GM18867 (cell line): ENCODE measurements at regions not wholly inside any gene's neighbourhood (a gene's known extent, or its start where the extent isn't known, plus 50 kb on each side); places are given as distances from the start of the nearest gene placed in this dataset.
"Not testable (repeated sequence)": the region's sequence is repeated elsewhere in the genome, so short reads cannot be mapped to it uniquely, and the experiment has no call there.

Experiments used
- ATAC-seq: cut with Tn5 transposase; IDR thresholded peaks from one replicate; pipeline ENCODE4 v1.9.1; 2021; ENCODE audit warnings: mild to moderate bottlenecking, moderate library complexity; ENCODE audit not compliant: unreplicated experiment

DNA sequence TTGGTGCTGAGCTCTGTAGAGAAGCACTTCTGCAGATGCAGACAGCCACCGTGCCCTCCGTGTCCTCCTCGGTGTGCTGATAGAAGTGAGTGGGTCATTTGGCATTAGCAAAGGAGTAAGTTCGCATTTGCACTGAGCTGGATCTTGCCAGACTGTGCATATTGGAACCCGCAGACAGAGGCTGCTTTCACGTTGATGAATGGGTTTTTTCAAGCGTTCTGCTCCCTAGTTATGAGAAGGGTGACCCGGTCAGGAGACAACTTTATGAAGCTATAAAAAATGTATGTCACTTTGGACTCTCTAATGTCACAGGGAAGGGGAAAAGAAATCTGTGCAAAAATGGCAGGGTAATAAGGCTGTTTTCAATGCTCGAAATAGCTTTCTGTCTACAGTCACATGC is 739.4 kb downstream of the MCTP2 start:
- ATAC-seq = no peak

DNA sequence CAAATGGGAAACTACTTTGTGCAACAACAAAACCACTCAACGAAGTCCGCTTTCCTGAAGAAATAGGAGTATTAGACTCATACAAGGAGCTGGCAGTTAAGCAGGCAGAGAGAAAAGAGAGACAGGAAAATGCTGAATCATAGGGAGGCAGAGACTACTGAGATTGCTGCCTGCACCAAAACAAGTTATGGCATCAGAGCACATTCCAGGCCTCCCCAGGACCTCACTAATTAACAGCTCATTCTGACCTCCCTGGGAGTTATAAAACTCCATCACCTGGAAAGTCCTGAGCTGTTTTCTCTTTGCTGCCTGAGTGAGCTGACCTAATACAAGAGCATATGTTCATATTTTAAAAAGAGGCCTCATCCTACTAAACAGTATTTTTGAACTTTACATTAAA is 741.0 kb downstream of the MCTP2 start:
- ATAC-seq = no peak

DNA sequence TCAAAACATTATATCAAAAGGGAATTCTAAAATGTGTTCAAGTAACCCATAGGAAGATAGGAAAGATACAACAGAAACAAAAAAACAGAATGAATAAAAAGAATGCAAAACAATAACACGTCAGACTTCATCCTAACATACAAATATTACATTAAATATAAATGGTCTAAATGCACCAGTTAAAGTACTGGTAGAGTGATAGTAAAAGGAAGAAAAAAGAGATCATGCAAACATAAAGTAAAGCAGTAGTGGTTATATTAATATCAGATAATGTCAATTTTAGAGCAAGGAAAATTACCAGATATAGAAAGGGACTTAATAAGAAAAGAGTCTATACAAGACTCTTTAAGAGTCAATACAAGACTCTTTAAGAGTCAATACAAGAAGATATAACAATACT is 755.7 kb downstream of the MCTP2 start:
- no peak for ATAC-seq

DNA sequence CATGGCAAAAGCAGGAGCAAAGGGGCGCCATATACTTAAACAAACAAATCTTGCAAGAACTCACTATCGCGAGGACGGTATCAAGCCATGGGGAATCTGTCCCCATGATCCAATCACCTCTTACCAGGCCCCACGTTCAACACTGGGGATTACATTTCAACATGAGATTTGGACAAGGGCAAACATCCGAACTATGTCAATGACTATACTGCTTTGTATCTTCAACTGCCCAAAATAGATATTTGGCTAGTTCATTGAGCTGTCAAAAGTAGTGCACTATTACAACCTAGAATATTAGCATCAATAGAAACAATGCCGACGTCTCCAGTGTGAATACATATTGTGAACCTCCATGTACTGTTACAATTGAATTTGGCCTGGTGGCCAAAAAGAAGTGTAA is 760.4 kb downstream of the MCTP2 start:
- no peak for ATAC-seq

DNA sequence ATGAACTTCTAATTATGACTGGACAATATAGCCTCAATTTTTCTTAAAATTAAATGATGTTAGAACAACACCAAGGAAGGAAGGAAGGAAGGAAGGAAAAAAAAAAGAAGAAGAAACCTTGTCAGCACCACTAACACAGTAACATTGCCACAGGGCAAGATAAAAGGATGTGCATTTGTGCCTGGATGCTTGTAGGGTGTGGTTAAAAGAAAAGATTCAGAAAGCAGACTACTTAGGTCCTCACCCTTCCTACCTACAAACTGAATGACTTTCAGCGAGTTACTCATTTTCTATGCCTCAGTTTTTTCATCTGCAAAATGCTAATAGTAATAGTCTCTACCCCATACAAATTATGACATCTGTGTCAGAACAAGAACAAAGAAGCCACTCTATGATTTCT is 778.3 kb downstream of the MCTP2 start:
- ATAC-seq = no peak

DNA sequence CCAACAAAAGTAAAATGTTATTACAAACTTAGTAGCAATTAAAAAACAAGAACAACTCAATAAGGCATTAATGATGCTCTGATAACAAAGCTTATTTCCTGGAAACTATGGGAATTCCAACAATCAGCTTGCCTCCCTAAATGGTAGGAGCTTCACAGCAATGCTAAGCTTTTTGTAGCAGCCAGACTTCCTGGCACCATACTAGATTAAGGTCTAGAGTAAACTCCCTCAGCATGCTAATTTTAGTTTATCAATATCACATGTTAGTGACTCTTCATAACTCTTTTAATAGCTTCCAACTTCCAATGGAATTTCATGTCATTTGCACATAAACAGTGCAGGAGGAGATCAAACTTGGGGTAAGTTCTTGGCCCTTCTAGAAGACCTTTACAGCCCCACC is 782.0 kb downstream of the MCTP2 start:
- ATAC-seq = no peak

DNA sequence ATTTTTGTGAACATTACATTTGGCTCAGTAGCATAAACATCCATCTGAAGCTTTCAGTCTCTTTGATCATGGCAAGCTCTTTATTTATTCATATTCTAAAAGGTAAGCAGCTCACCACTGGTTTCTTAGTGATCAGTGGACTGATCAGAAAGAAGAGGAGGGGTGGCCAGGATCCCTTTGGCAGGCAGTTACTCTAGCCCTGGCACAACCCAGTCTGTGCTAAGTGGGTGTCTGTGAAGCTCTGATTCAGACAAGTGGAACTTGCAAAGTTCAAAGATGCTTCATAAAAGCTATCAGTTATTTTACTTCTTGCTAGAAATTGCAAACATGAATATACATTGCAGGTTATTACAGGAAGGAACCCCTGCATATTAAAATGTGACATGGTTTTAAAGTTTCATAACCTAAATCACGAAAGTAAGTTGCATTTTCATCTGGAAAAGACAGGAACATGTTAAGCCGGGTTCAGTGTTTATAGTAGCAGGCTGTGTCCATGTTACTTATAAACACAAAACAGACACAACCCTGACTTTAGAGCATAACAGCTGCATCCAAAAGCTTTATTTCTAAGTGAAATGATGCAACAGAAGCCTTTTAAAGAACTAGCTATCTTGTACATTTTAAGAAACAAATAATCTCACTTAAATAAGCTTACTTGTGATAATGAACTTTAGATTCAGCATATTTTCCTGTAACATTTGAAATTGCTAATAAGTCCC is 785.3 kb downstream of the MCTP2 start:
- no peak for ATAC-seq

DNA sequence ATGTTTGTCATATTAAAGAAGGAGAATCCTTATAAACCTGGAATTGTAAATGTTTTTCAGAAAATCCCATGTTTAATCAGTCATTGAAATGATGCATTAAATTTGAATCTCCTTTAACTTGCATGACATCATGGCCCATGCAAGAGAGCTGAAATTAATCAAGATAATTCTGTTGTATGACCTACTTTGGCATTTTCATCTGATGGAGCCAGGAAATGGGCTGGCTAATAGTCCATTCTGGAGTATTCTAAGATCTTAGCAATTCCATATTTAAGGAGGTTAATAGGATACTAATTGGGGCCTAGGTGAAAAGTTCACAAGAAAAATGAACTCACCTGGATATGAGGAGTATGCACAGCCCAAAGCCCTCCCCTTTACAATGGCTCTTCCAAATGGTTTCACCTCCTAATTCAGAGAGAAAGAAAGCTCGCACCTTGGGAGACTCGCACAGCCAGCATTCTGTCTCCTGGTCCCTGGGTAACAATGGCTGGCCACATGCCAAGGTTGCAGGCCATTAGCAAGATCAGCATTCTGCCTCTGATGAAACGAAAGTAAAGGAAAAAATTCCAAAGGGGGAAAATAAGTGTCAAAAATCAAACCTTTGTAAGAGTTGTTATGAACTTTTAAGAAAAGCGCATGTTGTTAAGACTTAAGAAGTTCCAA is 786.4 kb downstream of the MCTP2 start:
- ATAC-seq = no peak

DNA sequence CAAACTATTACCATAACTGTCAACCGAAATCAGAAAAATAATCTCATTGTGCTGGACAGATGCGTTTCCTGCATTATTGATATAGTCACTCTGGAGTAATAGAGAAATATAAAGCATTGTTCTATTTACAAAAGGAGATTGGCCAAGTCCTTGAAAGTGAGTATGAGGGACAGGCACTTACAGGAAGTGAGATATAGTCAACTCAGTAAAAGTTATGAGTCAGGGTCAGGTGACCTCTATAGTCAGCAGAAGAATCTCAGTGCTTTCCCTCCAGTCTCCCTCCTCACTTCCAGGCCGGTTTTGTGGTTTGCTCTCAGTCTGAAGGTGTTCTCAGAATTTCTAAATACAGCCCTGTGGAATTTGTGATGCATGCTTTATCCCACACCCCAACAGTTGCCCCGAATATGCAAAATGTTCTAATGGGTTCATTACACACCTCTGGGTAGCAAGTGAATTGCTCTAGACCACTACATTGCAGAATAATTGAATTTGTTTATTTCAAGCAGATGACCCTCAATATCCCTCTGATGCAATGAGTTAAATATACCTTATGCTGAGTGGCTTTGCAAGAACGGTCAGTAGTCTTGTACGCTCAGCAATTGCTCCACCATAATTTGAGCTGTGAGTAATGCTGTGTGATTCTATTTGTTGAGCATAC is 787.7 kb downstream of the MCTP2 start:
- no peak for ATAC-seq

DNA sequence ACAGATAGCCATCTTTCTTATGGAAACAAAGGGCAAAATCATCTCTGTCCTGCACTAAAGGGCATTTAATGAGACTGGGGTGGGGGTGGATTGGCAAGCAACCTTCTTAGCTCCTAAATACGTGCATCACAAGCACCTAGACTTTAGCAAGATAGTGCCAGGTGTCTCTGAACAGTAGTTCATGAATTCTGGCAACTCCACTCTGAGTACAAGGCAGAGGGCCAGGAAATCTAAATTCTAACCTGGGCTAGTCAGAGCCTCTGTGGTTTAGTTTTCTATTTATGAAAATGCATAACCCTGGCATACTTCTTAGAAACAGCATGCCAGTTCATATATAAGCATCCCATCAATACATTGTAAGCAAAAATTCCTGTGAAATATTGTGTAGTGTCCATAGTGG is 788.5 kb downstream of the MCTP2 start:
- no peak for ATAC-seq

DNA sequence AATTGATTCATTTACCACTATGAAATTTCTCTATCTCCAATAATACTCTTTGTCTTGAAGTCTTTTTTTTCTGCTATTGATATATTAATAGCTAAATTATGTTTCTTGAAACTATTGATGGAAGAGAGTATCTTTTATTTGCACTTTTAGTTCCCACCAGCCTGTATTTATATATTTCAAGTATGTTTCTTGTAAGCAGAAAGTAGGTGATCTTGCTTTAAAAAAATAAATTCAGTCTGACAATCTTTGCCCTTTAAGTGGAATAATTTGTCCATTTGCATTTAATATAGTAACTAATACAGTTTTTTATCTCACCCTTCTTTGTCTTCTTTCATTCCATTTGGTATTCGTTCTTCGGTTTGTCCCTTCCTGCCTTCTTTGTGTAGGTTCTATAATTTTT is 790.5 kb downstream of the MCTP2 start:
- no peak for ATAC-seq

DNA sequence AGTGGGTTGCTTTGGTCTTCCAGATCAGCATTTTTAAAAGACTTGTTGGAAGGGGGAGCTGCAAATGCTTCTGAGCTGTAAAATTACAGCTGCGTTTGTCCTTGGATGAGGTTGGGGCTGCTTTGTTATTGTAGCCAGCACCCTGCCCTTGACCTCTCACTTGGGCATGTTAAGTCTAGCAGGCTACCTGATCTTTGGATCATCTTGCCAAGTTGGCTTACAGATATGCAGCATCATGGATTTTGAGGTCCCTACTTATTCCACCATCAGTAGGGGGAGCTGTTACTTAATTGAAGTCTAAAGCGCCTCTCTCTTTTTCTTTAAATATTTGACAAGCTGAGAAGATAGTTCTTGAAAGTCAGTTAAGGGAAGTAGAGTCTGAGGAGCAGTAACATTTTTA is 793.0 kb downstream of the MCTP2 start:
- ATAC-seq = no peak

DNA sequence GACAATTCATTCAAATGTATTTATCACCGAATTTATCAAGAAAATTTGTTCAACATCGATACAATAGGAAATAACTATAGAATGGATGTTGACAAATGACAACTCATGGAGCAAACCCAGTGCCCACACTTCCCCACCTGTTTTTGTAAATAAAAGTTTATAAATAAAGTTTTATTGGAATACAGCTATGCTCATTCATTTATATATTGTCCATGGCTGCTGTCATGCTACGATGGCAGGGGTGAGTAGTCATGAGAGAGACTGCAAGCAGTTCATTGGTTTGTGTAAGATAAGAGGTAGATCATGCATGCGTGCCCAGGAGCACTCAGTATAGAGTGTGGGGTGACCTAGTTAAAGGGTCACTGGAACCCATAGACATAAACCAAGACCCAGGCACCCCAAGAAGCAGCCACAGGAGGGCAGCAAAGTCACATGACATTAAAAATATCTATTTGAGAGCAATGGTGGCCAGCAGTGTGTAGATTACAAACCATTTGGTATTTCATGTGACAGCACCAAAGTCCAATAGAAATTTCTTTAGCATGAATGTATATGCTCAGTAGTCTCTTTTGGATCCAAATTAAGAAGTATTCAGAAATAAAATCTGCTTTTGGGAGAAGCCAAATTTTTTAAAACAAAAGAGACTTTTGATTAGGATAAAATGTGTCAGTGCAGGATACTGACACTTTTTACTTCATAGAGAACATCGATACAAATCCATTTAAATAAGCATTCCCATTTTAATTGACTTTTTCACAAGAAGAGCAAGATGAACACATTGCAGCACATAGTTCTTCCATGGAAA is 794.8 kb downstream of the MCTP2 start:
- no peak for ATAC-seq

DNA sequence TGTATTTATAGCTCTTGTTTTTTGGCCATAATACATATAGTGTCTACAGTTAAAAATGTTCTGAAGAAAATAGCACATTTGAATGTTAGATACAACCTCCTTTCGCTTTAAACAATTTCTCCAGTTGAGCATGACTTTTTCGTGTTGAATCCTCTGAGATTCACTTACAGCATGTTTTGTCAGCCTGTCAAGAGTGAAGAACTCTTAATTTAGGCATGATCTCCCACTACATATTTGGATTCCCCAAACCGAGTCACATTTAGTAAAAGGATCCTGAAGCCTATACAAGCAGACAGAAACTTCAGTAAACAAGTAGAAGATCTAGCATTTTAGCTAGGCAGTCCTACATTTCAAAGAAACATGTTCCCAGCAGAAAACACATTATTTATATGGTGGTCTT is 796.6 kb downstream of the MCTP2 start:
- ATAC-seq = no peak

DNA sequence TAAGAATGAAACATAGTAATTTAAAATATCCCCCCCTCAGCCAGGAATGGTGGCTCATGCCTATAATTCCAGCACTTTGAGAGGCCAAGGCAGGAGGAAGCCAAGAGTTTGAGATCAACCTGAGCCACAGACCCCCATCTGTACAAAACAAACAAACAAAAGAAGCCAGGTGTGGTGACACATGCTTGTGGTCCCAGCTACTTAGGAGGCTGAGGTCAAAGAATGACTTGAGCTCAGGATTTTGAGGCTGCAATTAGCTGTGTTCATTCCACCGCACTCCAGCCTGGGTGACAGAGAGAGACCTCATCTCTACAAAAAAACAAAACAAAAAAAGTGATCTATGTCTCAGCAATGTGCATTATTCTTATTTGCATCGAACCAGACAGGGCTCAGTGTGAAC is 800.8 kb downstream of the MCTP2 start:
- ATAC-seq = no peak

DNA sequence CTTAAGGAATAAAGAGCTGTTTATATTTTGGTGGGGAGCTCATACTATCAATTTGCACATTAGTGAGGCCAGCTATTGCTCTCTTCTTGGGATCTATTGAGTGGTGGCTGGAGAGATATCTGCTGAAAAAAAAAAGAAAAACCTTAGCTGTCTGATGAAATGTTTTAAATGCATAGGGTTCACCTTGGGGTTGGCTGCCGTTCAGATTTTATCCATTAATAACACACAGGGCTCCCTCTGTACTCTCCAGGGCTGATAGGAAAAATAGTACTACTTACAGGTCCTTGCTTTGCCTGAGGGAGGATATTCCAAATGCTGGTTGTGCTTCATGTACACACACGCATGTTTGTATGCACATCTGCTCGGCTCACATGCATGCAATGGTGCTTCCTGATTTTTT is 803.7 kb downstream of the MCTP2 start:
- ATAC-seq = no peak

DNA sequence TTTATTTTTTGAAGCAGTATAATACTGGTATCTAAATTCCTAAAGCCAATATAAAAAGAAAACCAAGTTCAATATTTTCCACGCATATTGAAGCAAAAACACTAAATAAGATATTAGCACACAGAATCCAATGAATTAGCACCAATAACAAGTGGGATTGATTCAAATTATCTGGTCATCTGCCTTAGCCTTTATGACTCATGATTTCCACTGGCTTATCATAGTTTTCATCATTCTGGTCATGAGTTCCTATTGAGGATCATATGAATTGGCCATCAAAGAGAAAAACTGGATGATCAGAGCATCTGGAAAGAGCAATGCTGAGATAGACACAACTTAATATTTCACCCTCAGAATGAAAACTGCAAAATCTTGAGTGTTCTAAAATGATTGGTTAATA is 809.9 kb downstream of the MCTP2 start:
- no peak for ATAC-seq

DNA sequence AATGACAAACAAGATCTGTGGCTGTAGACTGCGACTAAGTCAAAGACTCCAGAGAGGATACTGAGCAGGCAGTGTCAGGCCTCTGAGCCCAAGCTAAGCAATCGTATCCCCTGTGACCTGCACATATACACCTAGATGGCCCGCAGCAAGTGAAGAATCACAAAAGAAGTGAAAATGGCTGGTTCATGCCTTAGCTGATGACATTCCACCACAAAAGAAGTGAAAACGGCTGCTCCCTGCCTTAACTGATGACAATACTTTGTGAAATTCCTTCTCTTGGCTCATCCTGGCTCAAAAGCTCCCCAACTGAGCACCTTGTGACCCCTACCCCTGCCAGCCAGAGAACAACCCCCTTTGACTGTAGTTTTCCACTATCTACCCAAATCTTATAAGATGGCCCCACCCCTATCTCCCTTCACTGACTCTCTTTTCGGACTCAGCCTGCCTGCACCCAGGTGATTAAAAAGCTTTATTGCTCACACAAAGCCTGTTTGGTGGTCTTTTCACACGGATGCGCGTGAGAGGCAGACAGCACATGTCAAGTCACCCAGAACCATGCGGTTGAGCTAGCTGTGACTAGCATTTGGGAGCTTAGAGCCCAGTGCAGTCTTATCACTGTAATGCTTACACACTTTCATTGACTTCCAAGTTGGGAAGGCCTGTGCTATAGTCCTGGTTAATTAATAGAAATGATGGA is 812.0 kb downstream of the MCTP2 start:
- ATAC-seq = not testable (repeated sequence)

DNA sequence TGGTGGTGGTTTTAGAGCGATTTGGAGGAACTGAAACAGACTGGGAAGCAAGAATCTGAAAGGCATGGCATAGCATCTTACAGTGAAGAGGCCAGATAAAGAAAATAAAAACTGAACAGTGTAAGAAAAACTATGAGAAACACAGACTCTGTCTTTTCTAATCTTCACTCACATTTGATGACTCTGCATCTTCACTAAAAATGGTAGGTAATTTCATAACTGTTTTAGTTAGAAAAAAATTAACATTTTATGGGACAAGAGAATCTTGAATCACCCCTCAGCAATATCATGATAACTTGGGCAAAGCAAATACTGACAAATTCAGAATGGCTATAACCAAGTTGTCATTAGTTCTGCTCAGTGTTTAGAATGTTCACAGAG is 812.6 kb downstream of the MCTP2 start:
- ATAC-seq = no peak

DNA sequence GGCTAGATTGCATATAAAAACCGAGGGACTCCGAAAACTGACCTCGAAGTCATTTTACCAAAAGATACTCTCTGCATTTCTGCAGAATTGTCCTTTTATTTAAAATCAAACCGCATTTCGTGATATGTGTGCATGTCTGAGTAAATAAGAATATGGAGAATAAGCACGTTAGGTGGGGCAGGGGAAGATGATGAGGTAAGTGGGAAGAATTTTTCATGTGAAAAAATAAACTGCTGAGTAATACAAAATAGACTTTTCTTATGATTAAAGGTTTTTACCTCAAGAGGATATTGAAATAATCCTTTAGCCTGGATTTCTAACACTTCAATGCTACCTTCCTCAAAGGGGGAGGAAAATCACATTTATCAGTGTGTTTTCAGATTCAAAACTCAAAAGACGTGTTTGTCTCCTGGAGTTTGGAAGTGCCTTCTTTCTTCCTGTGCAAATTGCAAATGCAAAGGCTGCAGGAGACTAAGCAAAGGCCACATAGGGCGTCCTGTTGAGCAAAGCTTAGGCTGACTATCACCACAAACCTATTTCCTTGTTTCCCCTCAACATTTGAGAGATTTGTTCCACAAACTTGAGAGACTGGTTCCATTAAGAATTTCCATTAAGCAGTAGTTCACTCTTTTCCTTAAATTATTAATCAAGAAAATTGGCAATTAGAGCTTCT is 813.5 kb downstream of the MCTP2 start:
- ATAC-seq = no peak
